Stomach (tissue), 4 donors: ENCODE measurements at regions not wholly inside any gene's neighbourhood (a gene's known extent, or its start where the extent isn't known, plus 50 kb on each side); places are given as distances from the start of the nearest gene placed in this dataset.

Experiments used
- EP300 ChIP-seq: sonication (generic); formaldehyde crosslinking; IDR thresholded peaks from one replicate; pipeline ENCODE4 v1.6.1; 2017; ENCODE audit warnings: antibody characterized with exemption
- POLR2A ChIP-seq, 4 donors: fragments of 450-650 bp; IDR thresholded peaks; one replicate each; pipeline ENCODE4 v1.6.1; 2016; ENCODE audit warnings: antibody characterized with exemption in 4 of 4, control low read depth in 2 of 4, mild to moderate bottlenecking in 1 of 4, moderate library complexity in 1 of 4
- POLR2AphosphoS5 ChIP-seq, 3 donors: sonication (generic); formaldehyde crosslinking; IDR thresholded peaks; one replicate each; pipeline ENCODE4 v1.6.1; 2016; ENCODE audit warnings: antibody characterized with exemption in 3 of 3
- TF ChIP-seq, protein P1 (sequence below), 7 experiments: fragments of 450-650 bp in 4 of 7; fragments of 200-600 bp in 3 of 7; sonication (generic) in 3 of 7; IDR thresholded peaks; one replicate each; pipeline ENCODE4 v1.5.1; 2016 to 2019; ENCODE audit warnings: antibody characterized with exemption in 7 of 7, control low read depth in 2 of 7, mild to moderate bottlenecking in 1 of 7

DNA sequence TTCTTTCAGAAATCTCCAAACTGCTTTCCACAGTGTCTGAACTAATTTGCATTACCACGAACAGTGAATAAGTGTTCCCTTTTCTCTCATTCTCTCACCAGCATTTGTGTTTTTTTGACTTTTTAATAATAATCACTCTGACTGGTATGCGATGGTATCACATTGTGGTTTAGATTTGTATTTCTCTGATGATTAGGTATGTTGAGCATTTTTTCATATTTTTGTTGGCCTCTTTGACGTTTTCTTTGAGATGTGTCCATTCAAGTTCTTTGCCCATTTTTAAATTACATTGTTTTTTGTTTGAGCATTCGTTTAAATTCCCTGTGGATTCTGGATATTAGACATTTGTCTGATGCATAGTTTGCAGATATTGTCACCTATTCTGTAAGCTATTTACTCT lies 1639.6 kb upstream of the TENM4 start:
- TF ChIP-seq, protein P1, sequence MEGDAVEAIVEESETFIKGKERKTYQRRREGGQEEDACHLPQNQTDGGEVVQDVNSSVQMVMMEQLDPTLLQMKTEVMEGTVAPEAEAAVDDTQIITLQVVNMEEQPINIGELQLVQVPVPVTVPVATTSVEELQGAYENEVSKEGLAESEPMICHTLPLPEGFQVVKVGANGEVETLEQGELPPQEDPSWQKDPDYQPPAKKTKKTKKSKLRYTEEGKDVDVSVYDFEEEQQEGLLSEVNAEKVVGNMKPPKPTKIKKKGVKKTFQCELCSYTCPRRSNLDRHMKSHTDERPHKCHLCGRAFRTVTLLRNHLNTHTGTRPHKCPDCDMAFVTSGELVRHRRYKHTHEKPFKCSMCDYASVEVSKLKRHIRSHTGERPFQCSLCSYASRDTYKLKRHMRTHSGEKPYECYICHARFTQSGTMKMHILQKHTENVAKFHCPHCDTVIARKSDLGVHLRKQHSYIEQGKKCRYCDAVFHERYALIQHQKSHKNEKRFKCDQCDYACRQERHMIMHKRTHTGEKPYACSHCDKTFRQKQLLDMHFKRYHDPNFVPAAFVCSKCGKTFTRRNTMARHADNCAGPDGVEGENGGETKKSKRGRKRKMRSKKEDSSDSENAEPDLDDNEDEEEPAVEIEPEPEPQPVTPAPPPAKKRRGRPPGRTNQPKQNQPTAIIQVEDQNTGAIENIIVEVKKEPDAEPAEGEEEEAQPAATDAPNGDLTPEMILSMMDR (IDR thresholded peaks at IDR 0.05): no peak
- TF ChIP-seq POLR2AphosphoS5 (IDR thresholded peaks at IDR 0.05) (no peak), POLR2A (IDR thresholded peaks at IDR 0.05) (no peak), EP300 (no peak)
